GM19351 (cell line): ENCODE measurements at regions not wholly inside any gene's neighbourhood (a gene's known extent, or its start where the extent isn't known, plus 50 kb on each side); places are given as distances from the start of the nearest gene placed in this dataset.

Experiments
- ATAC-seq: cut with Tn5 transposase; IDR thresholded peaks from one replicate; pipeline ENCODE4 v1.9.1; 2021; ENCODE audit warnings: mild to moderate bottlenecking, moderate library complexity; ENCODE audit not compliant: unreplicated experiment

DNA sequence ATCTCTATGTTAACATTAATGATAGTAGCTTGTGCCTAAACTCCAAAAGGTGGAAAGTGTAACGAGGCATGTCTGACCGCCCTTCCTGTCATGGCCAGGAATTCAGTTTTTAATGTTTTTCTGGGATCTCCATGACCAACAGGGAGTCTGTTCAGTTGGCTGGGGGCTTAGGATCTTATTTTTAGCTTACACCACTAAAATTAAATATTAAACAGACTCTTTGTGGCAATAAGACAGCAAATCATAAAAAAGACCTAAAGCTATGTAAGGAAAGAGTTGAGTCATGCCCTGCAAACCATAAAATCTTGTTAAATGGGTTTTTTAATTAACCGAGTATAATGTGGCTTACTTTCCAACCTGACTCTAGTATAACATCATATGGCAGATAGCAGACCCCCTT is 247.8 kb downstream of the DIRAS2 start:
- no peak for ATAC-seq

DNA sequence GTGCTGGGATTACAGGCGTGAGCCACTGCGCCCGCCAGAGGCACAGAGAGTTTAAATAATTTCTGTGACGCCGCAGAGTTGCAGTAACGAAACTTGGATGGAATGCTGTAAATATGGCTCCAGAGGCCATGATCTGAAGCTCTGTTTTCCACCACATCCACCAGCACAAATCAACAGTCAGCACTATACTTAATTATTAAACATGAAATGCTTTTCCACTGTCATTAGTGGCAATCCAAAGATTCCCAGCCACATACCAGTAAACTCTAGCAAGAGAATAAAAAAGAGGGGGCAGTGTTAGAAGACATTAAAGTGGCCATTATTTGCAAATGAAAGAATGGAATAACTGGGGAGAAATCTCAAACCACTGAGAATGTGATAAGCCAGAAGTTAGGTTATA is 242.5 kb downstream of the DIRAS2 start:
- no peak for ATAC-seq

GRCh38 chr9:90408659-90409058 is 234.0 kb downstream of the DIRAS2 start:
- no peak for ATAC-seq

- ATAC-seq: no peak
These were observed 223.3 kb downstream of the DIRAS2 start for GRCh38 chr9:90419221-90419851.

GRCh38 chr9:90420211-90420610 is 222.4 kb downstream of the DIRAS2 start:
- no peak for ATAC-seq

- ATAC-seq: no peak
These were observed 221.7 kb downstream of the DIRAS2 start for GRCh38 chr9:90420768-90421513.

- ATAC-seq: no peak
These were observed 220.8 kb downstream of the DIRAS2 start for GRCh38 chr9:90421786-90422185.

- ATAC-seq: no peak
These were observed 218.9 kb downstream of the DIRAS2 start for GRCh38 chr9:90423661-90424193.

DNA sequence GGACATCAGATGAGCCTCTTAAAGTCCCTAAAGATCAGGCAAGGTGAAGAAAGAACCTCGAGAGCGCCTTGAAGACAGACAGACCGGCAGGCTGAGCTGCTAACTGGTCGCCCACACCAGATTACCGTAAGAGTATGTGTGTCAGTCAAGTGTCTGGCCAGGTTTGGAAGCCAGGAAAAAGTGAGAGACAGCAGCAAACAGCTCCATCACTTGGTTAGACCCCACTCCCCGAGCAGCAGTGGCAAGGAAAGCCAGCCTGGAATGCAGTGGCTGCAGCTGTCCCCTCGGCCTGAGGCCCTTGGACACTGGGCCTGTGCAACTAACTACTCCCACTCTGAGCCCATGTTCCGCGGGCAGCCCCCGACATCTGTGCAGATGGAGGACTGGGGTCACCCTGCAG is 214.1 kb downstream of the DIRAS2 start:
- ATAC-seq: no peak

- ATAC-seq: no peak
These were observed 209.7 kb downstream of the DIRAS2 start for GRCh38 chr9:90432951-90433350.

- no peak for ATAC-seq
These were observed 209.2 kb downstream of the DIRAS2 start for GRCh38 chr9:90433398-90433941.

DNA sequence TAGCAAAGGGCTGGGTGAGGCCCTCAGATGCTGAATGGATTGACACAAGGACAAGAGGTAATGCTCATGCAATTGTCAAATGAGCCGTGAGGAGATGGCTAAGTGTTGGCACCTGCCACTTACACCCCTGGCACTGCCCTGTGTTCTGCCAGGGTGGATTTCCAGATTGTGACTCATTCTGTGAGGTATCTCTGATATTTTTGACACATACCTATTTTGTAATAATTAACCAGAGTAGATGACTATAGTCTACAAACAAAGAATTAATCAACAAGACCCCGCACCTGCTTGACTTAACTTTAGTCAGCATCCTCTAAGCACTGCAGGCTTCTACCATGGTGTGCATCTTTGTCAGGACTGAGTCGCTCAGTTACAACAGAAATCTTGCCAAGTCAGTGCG is 200.8 kb downstream of the DIRAS2 start:
- no peak for ATAC-seq

GRCh38 chr9:90442723-90443122 is 199.9 kb downstream of the DIRAS2 start:
- no peak for ATAC-seq

DNA sequence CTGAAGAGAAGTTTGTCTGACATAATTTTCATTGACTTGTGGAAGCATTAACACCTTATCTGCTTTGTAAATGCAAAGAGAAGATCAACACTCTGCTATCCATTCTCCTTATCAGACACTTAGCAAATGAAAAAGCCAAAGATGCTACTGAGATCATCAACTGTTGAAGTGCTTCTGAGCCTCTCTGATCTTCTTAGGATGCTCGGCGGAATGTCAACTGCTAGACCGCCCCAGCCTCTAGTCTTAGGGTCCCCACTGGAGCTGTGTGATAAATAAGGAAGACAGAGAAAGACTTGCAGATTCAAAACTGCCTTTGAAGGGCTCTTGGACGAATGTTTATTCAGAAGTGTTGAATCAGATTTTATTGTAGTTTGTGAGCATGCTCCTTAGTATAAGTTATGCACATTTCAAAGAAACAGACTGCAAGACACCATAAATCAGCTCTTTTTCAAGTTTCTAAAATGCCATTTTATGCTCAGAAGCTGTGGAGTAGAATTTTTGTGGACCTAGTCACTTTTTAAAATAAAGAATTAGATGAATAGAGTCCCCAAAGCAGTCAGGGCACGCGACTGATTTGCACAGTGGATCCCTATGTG is 197.9 kb downstream of the DIRAS2 start:
- no peak for ATAC-seq

GRCh38 chr9:90445391-90445790 is 197.2 kb downstream of the DIRAS2 start:
- ATAC-seq: no peak

- ATAC-seq: no peak
These were observed 196.2 kb downstream of the DIRAS2 start for GRCh38 chr9:90446200-90446948.

GRCh38 chr9:90447773-90448172 is 194.9 kb downstream of the DIRAS2 start:
- no peak for ATAC-seq

- ATAC-seq: no peak
These were observed 193.3 kb downstream of the DIRAS2 start for GRCh38 chr9:90449213-90449925.

DNA sequence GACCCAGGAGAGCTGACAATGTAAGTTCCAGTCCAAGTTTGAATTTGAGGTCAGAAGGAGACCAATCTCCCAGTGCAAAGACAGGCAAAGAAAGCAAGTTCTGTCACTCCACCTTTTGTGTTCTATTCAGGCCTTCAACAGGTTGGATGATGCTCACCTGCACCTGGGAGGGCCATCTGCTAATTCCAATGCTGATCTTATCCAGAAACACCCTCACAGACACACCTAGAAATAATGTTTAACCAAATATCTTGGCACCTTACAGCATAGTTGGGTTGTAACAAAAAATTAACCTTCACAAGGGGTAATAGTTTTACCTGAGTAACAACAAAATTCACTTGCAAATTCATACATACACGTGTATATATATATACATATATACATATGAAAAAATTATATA is 190.8 kb downstream of the DIRAS2 start:
- no peak for ATAC-seq

- ATAC-seq: no peak
These were observed 187.3 kb downstream of the DIRAS2 start for GRCh38 chr9:90455316-90455715.
